Dedifferentiated amniotic fluid mesenchymal stem cell (primary cell): ENCODE measurements at regions not wholly inside any gene's neighbourhood (a gene's known extent, or its start where the extent isn't known, plus 50 kb on each side); places are given as distances from the start of the nearest gene placed in this dataset.

ENCODE experiments used
- DNase-seq: peaks from one replicate; pipeline ENCODE4 v3.0.0-alpha.2; 2016; ENCODE audit errors: extremely low spot score

- DNase-seq, result no peak
Observed at GRCh38 chr11:28417601-28418323, 309.6 kb downstream of the METTL15 start.

GRCh38 chr11:28412029-28412428 lies 303.8 kb downstream of the METTL15 start:
- no peak for DNase-seq

DNA sequence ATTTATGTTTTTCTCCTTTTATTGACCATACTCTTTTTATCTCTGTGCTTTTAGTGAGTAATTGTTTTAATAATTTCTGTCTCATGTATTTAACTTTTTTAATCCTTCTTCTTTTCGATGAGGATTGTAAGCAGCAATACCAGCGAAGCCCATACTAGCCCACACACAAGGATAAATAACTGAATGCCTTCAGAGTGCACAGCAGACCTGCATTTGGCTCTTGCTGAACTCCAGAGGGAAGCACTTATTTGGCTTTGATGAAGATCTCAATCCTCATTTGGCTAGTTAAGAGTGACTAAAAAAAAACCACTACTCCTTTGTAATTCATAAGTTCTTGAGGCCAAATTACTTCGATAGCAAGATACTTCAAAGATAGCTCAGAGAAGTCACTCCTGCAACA lies 293.3 kb downstream of the METTL15 start:
- no peak for DNase-seq

- no peak for DNase-seq
Observed at GRCh38 chr11:28400331-28401100, 292.3 kb downstream of the METTL15 start.

DNA sequence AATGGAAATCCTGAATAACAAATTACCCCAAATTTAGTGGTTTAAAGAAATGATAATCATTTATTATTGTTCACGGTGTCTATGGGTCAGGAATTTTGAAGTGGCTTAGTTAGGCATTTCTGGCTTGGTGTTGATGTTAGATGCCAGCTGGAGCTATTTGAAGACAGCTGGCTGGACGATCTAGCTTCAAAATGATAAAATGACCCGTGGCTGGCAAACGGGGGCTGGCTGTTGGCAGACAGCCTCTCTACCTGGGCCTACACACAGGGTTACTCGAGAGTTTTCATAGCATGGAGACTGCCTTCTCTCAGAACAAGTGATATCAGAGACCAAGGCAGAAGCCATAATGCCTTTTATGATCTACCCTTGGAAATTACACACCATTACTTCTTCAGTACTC lies 285.2 kb downstream of the METTL15 start:
- DNase-seq, result no peak

DNA sequence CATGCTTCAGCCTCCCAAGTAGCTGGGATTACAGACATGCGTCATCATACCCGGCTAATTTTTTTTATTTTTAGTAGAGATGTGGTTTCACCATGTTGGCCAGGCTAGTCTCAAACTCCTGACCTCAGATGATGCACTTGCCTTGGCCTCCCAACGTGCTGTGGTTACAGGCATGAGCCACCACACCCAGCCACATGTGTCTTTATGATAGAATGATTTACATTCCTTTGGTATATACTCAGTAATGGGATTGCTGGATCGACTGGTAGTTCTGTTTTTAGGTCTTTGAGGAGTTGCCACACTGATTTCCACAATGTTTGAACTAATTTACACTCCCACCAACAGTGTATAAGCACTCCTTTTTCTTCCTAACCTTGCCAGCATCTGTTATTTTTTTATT lies 276.2 kb downstream of the METTL15 start:
- peak; percentile 75 for DNase-seq

GRCh38 chr11:28383456-28383855 lies 275.3 kb downstream of the METTL15 start:
- DNase-seq, result peak; percentile 14
